GM18861 (cell line): ENCODE measurements at regions not wholly inside any gene's neighbourhood (a gene's known extent, or its start where the extent isn't known, plus 50 kb on each side); places are given as distances from the start of the nearest gene placed in this dataset.
"Not testable (repeated sequence)": the region's sequence is repeated elsewhere in the genome, so short reads cannot be mapped to it uniquely, and the experiment has no call there.

Source experiments
- ATAC-seq: cut with Tn5 transposase; IDR thresholded peaks from one replicate; pipeline ENCODE4 v1.9.1; 2021; ENCODE audit not compliant: unreplicated experiment

DNA sequence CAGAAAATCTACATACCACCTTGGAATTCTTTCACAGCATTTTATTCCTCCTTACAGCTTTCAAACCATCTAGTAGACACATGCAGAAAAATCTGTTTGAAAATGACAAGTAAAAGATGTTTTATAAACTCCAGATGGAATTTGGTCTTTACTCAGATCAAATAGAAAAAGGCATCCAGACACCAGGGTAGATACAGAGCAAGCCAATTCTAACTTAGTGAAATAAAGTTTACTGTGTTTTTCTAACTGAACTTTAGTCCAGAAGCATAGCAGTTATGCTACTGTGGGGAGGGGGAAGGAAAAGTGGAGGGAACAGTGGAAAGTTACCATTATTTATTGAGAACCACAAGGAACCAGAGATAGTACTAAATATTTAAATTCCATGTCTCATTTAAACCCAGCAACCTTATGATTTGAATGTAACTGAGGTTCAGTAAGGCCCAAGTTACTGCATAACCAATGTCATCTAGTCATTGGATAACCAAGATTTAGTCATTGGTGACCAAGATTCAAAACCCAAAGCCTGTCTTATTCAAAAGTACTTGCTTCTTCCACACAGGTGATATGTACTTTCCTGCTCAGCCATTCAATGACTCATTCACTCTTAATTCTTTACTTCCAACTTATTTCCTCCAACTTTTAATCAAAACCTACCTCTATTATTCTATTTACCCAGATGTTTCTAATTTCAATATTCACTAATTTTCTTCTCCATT lies 57.7 kb downstream of the RAD51AP2 start:
- ATAC-seq: no peak

- peak; percentile 91 for ATAC-seq
Measured at GRCh38 chr2:17455343-17455742, 62.9 kb downstream of the RAD51AP2 start.

DNA sequence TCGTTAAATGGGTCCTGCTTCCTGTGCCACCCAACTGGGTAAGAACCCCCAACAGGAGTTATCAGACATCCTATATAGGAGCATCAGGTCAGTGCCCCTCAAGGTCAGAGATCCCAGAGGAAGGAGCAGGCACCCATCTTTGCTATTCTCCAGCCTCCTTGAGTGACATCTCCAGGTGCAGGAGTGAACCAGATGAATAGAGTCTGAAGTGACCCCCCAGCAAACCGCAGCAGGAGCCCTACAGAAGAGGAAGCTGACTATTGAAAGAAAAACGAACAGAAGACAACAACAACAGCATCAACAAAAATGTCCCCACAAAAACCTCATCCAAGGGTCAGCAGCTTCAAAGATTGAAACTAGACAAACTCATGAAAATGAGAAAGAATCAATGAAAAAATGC lies 72.0 kb downstream of the RAD51AP2 start:
- ATAC-seq: not testable (repeated sequence)

GRCh38 chr2:17445744-17446143 lies 72.5 kb downstream of the RAD51AP2 start:
- ATAC-seq: no peak

DNA sequence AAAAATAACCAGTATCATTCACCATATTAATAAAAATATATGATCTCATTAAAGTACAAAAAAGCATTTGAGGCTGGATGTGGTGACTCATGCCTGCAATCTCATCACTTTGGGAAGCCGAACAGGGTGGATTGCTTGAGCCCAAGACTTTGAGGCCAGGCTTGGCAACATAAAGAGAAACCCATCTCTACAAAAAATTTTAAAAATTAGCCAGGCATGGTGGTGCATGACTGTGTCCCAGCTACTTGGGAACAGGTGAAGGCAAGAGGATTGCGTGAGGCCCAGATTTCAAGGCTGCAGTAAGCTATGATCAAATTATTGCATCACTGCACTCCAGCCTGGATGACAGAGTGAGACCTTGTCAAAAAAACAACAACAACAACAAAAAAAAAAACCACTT lies 75.9 kb downstream of the RAD51AP2 start:
- no peak for ATAC-seq

- ATAC-seq: no peak
Measured at GRCh38 chr2:17441790-17442189, 76.5 kb downstream of the RAD51AP2 start.

DNA sequence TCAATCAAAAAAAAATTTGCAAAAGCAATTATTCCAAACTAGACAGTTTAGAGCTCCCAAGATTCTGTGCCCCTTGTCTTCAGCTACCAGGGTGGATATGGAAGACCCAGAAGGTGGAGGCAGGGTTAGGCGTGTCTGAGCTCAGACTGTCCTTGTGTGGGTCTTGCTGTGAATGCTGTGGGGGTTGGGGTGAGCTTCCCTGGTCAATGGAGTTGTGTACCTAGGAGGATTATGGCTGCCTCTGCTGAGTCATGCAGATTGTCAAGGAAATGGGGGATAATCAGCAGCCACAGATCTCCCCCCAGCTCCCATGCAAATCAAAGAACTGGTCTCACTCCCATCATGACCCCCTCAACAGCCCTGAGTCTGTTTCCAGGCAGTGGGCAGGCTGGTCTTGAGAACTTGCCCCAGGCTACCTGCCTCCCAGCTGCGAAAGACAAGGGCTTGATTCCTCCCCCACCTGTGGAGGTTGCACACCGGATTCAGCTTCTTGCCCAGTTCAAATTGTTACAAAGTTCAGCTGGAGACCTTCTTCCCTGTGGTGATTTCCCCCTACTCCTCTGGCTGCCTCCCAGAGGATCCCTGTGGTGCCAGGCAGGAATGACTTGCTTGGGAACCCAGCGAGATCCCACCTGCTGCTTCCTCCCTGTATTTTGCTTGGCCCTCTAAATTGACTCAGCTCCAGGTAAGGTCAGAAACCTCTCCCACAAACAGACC lies 77.0 kb downstream of the RAD51AP2 start:
- no peak for ATAC-seq

DNA sequence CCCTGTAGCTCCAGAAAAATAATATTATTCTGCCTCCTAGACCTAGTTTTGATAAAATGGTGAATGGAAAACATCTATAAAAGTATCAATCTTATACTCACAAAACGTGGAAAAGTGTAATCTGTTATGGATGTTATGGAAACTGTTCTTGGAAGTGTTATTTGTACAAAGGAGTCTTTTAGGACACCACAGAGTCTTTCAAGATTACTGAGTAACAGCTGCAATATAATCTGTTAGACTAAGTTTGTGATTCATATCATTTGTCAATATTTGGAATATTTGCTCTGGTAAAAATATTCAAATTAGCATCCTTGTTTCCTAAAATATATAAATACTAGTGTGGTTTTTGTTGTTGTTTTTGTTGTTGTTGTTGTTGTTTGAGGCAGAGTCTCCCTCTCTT lies 87.9 kb downstream of the RAD51AP2 start:
- ATAC-seq: no peak

GRCh38 chr2:17429130-17429529 lies 89.1 kb downstream of the RAD51AP2 start:
- ATAC-seq: no peak

GRCh38 chr2:17427401-17427800 lies 90.8 kb downstream of the RAD51AP2 start:
- no peak for ATAC-seq

- ATAC-seq: no peak
Measured at GRCh38 chr2:17426743-17427142, 91.5 kb downstream of the RAD51AP2 start.

DNA sequence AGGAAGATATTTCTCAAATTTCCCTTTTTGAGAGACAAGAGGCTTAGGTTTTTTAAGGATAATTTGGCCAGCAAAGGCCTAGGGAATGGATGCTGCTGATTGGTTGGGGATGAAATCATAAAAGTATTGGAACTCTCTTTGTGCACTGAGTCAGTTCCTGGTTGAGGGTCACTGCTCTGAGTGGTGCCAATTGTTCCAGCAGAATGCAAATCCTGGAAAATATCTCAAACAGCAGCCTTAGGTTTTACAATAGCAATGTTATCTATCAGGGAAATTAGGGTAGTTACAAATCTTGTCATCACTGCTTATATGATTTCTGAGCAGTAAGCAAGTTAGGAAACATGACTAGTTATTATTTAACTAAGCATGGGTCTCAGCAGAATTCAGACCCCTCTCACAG lies 96.2 kb downstream of the RAD51AP2 start:
- no peak for ATAC-seq

DNA sequence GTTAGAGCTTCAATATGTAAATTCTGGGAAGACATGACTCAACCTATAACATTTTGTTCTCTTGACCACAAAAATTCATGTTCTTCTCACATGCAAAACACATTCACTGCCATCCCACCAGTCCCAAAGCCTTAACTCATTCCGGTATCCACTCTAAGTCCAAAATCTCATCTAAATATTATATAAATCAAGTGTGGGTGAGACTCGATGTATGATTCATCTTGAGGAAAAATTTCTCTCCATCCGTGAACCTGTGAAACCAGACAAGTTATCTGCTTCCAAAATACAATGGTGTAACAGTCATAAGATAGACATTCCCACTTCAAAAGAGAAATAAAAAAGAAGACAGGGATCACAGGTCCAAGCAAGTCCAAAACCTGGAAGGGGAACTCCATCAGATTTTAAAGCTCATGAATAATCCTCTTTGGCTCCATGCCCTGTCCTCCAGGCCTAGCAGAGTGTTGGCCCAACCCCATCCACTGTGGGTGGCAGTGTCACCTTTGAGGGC lies 101.3 kb downstream of the RAD51AP2 start:
- ATAC-seq: no peak

- no peak for ATAC-seq
Measured at GRCh38 chr2:17413036-17413435, 105.2 kb downstream of the RAD51AP2 start.

DNA sequence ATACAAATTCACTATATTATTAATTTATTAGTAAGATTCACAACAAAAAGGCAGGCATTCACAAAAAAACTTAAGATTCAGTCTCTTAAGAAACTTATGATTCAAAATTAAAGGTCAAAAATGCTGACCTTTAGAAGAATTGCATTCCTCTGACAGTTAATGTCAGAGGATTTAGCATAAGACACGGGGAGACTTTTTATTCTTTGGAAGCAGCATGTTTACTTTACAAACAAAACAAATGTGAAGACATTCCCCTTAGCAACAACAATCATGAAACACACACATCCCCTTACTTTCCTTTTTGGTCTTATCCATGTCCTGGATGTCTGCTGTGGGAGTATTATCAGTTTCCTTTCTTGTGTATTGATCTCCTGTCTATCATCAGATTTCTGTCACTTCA lies 117.1 kb downstream of the RAD51AP2 start:
- no peak for ATAC-seq

- ATAC-seq: no peak
Measured at GRCh38 chr2:17398770-17399169, 119.5 kb downstream of the RAD51AP2 start.

DNA sequence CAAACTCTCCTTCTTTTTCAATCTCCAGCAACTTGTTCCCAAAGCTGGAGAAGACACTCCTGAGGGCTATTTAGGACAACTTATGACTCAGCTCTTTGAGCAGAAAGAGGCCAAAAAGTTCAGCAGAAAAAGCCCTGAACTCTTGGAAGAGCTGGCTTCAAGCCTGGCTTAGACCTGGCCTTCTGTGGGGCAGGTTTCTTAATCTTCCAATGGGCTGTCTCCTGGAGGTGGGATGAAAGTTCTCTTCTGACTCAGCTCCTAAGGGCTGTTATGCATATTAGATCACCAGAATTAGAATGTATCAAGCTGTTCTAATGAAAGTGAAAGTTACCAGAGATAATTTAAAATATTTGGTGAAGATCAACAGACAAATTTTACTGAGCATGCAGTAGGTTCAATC lies 129.4 kb downstream of the RAD51AP2 start:
- no peak for ATAC-seq

GRCh38 chr2:17387591-17387990 lies 130.6 kb downstream of the RAD51AP2 start:
- ATAC-seq: no peak

DNA sequence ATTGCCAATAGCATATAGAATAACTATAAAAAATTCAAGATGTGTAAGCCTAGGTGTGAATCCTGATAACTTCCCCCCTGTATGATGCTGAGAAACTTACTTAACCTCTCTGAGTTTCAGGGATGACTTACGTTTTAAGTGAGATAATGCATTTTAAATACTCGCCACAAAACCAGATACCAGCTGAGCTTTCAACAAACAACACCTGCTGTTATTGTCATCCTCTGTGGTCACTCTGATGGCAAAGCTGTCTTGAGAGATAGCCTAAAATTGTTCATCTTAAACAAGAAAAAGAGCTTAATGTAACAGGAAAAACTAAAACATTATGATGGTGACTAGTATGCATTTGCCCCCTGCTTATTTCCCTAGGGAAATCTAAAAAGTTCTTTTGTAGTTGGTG lies 131.5 kb downstream of the RAD51AP2 start:
- no peak for ATAC-seq

GRCh38 chr2:17380003-17380402 lies 138.2 kb downstream of the RAD51AP2 start:
- ATAC-seq: no peak

DNA sequence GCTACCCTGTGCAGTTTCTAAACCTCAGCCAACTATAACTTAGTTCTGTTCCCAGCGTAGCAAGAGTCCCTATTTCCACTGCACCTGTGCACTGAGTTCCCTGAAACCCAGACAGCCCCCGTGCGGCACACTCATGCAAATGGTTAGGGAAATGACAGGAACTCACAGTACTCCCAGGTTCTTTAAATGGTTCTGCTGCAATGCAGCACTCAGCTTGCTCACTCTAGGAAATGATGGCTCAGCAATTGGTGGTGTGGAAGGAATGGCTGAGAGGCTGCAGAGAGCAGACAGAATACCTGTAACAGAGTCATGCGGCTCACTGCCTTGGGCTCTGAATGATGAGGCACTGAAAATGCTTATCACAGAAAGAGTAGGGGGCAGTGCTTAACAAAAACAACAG lies 143.0 kb downstream of the RAD51AP2 start:
- ATAC-seq: no peak

GRCh38 chr2:17373741-17374140 lies 144.5 kb downstream of the RAD51AP2 start:
- ATAC-seq: peak; percentile 59
